ENCODE measurements at regions not wholly inside any gene's neighbourhood (a gene's known extent, or its start where the extent isn't known, plus 50 kb on each side); places are given as distances from the start of the nearest gene placed in this dataset.

DNA sequence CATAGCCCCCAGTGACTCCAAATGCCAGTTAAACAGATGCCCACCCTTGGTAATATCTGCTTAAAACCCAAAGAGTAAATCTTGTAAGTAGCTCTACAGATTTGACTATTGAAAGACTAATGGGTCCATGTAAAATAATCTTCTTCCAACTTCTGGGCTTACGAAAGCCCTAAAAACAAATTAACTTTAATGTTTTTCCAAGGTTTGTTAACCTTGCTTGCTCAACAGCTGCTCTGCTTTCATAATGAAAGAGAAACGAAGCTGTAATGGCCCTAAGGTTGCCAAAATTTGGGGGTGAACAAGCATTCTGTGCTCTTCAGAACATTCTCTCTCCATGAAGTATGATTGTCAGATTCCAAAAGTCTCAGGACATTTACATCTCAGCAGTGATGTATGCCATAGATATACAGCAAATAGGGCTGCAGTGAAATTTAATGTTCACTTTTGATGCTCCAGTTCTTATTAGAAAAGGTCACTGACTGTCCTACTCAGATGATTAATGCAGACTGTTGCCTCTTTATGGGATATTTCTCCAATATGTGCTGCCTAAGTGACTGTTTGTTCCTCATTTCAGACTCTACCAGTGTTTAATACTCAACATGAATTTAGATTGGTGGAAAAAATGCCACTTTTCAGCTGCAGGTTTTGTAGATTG lies 436.3 kb upstream of the CHST9 start:
- TF ChIP-seq POLR2A (IDR thresholded peaks at IDR 0.05; ENCODE audit: low read depth, low read length) (no peak), POLR2AphosphoS5 (IDR thresholded peaks at IDR 0.05; ENCODE audit: low read depth, low read length) (no peak)

Measured in GM12892 (cell line).